ENCODE measurements at regions not wholly inside any gene's neighbourhood (a gene's known extent, or its start where the extent isn't known, plus 50 kb on each side); places are given as distances from the start of the nearest gene placed in this dataset.

DNA sequence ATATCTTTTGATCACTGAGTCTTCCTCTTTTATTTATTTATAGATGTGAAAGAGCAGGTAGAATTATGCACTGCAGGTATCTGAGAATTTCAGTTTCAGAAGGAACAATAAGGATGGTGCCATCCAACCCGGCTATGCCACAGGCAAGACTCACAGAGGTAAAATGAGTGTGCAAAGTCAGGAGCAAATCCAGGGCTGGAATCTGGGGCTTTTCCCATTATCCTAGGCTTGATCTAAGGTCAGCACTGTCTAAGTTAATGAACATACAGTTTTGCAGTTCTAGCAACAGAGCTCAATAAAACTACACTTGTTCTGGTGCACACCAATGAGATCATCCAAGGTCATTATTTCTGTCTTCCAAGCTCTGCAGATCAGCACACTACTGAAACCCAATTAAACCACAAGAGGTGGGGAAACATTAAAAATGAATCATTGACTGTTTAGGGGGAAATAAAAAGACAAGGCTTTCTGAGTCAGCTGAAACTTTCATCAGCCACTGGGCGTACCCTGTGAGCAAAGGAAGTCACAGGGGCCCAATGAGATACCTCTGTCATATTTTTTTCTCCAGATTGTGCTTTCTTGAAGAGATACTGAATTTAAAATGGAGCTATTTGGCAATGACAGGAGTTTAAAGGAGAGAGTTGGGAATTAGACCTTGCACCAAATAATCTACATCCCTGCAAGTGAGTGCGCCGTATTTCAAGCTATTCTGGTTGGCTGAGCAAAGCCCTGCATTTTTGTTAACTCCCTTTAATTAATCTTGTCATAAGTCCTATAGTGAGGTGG, 662.2 kb upstream of the ZNF608 start:
- peak in 1 of 2 experiments; percentile 68 for DNase-seq

DNA sequence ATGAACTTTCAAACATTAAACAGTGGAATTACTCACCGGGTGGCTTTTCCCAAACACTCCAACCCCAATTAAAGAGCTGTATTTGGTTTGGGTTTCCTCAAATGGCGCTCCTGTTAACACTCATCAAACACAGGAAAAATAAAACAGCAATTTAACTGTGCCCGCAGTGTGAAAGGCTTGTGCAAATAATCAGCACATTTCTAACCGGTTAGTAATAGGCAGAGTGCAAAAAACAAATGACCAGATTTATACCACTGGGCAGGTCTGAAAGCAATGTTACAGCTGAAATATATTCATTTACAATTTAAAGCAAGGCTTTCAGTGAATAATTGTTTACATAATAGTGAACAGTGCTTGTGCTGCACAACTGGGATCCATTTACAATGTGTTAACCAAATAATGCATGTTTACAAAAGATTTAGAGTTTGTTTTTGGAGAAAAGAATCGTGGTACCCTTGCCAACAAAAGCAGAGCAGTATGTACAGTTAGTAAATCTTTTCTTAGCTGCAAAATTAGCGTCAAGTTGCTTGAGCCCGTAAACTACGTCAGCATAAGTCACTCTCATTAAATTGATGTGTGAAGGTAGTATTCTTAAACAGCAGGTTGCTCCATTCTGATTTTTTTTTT, 662.9 kb upstream of the ZNF608 start:
- DNase-seq, result peak; percentile 91 to 99

DNA sequence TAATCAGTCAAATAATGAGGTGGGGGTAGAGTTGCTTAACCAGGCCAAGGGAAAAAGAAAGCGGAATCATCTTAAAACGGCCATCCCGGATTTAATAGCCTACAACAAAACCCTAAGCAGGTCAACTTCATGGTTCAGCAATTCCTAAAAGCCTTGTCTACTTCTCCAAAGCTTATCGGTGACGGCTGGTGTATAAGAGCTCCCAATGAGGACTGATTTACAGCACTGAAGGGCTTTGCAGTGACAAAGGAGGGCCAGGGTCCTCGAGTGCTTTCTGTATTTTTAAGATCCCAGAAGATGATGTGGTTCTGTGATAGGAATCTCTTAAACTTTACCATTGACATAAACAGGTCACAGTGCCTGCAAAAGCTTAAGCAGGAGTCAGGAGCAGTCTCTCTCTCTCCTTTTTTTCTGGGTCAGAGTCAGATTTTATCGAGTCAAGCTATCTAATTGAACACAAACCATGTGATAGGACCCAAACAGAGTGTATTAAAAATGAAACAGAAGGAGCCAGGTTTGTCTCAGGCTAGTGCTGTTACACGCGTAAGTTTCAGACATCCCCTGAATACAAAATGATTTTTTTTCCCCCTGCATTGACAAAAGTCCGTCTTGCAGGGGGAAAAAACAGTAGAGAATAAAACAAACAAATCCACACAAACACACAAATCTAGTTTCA, 663.6 kb upstream of the ZNF608 start:
- no peak for DNase-seq

DNA sequence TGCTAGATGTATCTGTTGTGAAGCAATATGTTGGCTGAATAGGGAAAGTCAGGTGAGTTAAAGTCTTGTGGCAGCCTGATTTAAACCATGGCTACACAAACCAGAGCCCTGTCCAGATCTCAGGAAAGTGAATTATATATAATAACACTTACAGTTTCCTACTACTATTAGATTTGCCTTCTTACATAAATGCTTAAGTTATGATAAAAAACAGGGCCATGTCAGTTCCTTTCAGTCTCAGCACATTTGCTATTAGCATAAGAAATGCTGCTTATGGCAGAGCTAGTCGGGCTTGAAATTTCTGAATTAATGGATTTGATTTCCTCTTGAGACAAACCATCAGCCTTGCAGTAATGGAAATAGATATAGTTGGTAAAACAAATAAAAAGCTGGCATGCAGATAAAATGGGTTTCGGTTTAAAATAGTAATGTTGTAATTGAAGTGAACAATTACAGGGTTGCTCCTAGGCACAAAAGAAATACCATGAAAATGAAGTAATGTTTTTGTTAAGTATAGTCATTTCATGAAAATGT, 664.2 kb upstream of the ZNF608 start:
- peak; percentile 33 to 70 for DNase-seq

DNA sequence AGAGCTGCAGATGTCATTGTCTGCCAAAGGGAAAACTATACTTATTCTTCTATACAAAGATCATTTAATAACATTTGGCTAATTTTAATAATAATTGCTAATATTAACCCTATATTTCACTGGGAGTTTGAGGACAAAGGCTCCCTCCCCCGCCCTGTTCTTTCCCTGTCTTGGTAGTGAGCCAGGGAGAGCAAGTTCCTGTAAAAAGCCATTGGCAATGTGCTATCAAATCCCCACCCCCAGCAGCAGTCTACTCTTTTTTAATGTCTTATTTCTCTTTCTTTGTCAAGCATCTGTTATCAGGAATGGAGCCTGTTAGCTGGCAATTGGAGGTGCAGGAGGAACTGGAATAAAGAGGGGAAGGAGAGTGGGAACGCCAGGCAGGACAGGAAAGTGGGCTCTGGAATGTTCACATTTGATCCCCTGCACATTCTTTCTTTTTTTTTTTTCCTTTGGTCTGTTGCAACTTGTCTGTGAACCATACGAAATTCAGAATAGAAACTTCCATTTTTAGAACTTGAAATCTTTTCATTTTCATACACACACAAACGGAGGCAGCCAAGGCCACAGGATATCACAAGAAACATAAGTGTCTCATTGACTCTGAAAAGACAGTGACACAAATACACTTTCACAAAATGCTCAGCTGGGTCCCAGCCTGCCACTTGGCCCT, 664.8 kb upstream of the ZNF608 start:
- DNase-seq, result peak; percentile 39 to 55

DNA sequence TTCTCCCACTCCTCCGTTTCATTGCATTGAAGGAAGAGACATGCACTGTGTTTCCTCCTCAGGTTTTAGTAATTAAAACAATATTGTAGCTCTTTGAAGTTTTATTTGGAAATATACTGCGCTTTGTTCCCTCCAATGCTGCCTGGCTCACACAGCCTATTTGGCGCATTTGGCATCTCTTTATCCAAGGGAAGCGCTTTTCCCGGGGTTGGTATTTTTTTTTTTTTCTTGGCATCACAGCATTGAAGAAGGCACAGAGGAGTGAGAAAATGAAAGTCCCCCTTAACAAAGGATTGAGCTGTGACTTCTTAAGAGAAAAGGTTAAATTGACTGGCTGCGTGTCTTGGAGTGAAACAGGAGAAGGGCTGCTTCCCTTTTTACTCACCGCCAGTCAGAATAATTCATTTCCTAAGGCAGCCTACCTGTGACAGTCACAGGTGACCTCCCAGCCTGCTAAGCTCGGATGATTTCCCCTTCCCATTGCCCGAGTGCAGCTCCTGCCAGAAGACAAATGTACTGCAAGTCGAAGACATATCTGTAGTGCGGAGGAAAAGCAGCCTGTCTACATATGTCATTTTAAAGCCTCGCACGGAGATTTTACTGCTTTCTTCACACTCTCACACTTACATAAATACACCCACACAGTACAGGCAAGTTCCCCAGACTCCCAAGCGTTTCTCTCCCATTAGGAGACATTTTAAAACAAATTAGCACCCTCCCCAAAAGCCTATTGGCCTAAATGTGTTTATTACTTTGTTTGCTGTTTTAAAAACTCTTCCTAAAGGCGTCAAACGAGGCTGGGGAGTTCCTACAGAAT, 665.5 kb upstream of the ZNF608 start:
- peak in 1 of 2 experiments; percentile 54 for DNase-seq

DNA sequence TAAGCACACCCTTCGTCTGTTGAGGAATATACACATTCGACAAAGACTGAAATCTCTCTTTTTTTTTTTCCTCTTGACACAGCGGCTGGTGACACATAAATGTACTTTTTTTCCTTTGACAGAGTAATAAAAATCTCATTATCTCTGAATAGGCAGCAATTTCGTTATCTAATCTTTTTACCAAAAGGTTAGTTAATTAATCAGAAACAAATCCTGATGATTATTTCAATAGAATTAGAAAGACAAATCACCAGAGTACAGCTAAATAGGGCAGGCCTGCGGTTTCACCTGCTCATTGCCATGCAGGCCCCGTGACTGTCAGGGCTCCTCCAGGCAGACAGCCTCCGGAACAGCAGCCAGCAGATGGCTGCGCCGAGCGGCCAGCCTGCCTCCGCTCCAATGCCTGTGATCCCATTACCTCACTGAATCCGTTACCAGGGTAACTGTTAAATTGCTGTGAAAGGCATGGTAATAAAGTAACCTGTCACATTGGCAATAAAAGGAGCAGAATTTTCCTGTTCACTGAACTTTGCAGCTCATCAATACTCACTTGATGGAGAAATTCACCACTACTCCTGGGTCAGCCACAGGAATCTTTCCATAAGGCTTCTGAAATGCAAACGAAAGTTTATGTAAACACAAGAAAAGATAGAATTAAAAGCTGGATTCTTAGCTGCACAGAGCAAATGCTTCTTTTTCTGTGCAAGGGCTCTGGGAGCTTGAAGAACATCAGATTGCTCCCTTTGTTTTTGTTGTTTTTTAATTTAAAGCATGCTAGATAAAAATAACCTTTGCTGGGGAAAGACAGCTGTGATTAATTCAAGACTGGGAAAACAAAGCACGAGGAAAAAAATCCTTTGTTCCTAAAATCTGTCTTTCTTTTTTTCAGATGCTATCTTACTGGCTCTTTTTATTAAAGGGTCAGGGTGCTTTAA, 666.4 kb upstream of the ZNF608 start:
- DNase-seq, result peak; percentile 94 to 97

DNA sequence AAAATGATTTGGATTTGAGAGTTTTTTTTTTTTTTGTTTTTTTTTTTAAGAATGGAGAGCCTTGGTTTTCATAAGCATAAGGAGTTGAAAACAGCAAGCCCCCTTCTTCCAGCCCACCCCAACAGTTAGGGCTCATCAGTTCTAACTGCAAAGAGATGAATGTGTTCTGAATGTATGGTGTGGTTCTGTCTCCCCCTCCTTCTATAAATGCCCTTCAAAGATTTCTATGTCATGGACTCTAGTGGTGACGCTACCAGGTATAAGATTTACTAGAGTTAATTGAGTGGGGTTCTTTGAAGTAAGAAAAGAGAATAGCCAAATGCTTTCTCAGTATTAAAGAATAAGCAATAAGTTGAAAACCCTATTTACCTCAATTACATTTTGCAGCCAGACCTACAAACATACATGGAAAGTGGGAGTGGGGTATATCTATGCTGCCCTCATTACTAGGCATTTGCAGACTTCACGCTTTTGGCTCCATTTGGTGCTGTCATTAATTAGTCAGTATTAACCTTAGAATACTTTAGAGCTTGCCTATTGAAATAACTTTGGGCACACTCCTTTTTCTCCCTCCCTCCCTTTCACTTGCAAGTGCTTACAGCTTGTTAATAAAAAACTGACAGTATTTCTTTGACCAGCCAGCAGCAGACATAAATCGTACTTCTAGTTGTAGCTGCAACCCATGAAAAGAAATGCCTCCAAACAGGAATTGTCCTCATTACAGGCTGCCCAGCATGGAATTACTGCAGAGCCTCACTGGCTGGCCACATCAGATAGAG, 667.2 kb upstream of the ZNF608 start:
- DNase-seq, result no peak

DNA sequence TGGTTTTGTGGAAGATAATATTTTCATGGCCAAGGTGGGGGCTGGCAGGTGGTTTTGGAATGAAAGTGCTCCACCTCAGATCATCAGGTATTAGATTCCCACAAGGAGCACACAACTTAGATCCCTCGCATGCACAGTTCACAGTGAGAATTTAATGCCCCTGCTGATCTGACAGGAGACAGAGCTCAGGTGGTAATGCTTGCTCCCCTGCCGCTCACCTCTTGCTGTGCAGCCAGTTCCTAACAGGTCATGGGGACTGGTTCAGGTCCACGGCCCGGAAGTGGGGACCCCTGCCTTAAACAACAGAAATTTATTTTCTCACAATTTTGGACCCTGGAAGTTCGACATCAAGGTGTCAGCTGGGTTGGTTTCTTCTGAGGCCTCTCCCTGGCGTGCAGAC, 668.7 kb upstream of the ZNF608 start:
- no peak for DNase-seq

DNA sequence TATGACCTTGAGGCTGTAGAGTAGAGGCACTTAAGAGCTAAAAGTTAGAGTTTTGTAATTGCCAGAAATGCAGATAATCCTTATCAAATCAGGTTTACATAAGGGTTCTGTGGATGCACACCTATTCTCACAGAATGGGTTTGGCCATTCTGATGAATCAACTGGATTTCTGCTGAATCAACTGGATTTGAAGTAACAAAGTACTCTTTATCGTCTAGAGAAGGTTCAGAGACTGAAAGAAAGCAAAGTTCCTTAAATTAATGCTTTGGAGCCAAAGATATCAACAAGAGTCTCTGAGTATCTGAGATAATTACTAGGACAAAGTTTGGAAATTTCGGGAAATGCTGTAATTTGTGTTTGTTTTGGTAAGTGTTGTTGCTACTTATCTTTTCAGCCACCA, 669.6 kb upstream of the ZNF608 start:
- DNase-seq, result no peak

DNA sequence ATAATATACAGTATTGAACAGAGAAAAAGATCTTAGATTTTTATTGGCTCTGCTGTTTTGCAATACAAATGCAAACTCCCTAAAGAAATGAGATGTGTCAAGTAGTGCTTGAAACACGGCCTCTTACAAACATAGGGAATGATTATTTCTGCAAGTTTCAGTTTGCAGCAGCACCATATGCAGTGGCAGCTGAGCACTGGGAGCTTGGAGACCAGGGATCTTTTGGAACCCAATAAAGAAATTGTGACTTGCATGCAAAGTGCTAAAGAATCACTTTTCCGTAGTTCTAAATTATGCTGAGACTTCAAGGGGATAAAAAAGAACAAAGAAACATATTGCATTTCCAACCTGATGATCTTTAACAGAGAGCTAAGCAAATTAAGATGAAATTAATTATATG, 674.6 kb upstream of the ZNF608 start:
- no peak for DNase-seq

DNA sequence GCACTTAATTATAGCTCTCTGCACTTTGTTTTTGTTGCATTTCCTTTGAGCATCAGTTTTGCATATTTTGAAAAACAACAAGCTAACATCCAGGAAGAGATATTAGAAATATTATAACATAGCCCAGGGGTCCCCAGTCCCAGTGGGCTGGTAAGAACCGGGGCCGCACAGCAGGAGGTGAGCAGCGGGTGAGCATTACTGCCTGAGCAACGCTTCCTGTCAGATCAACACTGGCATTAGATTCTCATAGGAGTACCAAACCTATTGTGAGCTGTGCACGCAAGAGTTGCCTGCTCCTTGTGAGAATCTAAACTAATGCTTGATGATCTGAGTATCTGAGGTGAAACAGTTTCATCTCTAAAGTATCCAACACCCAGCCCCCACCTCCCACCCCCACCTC, 675.9 kb upstream of the ZNF608 start:
- peak in 1 of 2 experiments; percentile 4 for DNase-seq

DNA sequence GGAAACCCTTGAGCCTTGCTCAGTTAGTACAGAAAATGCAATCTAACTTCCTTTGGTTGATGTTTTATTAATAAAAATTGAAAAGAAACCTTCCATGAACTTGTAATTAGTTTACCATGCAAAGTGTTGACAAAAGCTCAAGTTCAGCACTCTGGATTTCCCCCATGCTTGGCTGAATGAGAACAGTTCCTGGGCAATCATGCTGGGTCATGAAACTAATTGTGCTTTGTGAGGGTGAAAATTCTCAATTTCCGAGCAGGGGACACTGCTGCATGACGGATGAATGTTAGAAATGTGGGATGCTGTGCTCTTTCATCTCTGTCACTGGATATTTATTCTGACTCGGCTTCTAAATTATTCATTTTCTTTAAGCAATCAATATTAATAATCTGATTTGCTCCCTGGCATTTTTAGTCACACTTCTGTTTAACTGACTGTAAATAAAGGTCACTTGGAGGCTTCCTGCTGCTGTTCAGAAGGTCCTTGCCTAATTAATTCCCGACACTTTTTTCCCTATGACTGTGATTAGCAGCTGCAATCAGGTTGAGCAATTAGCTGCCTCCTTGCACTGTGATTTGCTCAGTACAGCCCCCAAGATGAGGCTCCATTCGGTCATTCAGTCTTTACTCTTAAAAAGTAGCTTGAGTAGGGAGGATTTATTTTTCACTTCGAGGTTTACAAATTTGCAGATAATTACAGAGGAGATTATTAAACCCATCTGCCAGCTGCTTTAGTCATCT, 678.1 kb upstream of the ZNF608 start:
- peak in 1 of 2 experiments; percentile 45 for DNase-seq

DNA sequence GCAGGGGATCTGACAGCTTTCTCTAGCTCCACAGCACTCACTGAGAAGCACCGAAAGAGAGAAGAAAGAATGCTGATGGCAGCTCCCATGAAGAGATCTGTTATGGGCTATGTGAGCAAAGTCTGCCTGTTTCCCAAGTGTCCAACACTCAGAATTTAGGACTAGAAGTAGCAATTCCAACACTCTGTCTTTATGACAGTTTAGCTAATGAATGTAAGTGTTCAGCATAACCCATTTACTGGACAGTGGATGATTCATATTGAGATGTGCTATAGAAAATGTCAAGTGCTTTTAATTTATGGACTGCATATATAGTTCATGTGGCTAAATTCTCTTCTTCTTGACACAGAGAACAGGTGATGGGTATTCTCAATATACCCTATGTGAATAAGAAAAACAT, 683.1 kb upstream of the ZNF608 start:
- DNase-seq, result no peak

DNA sequence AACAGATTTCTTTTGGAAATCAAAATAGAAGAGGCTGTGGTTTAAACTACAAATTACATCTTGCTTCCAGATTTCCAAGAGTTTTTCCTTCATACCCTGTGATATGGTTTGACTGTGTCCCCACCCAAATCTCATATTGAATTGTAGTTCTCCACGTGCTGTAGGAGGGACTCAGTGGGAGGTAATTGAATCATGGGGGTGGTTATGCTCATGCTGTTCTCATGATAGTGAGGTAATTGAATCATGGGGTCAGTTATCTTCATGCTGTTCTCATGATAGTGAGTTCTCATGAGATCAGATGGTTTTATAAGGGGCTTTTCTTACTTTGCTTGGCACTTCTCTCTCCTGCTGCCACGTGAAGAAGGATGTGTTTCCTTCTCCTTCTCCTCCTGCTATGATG, 687.0 kb upstream of the ZNF608 start:
- DNase-seq, result no peak

DNA sequence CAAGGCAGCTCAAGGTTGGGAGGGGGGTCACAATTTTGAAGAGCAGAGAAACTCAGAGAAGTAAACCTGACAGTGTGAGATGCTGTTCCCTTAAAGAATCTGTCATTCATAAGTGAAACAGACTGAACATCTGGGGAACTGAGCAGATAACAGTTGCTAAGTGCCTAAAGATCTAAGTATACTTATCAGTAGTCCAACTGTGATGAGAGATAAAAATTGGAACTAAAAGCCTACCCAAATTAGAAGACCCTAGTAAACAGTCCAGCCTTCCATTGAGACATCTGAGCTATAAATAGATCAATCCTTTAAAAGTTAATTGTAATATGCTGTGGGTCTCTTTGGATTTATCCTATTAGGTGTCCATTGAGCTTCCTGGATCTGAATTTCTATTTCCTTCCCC, 692.8 kb upstream of the ZNF608 start:
- DNase-seq, result no peak

DNA sequence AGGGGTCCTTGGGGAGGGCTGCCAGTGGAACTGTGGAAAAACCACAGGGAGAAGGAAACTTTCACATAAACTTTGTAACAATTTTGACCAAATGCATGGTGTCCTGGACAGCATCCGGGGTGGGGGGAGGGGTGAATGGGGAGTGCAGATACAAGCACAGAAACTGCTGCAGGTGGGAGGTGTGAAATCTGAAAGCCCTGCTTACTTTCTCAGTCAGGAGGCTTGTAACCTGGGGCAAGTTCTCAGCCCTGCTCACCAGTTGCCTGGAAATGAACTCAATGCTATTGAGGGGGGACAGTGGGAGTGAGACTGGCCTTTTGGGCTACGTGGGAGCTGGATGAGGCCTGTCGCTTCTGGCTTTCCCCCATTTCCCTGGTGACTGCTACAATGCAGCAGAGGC, 694.5 kb upstream of the ZNF608 start:
- no peak for DNase-seq

DNA sequence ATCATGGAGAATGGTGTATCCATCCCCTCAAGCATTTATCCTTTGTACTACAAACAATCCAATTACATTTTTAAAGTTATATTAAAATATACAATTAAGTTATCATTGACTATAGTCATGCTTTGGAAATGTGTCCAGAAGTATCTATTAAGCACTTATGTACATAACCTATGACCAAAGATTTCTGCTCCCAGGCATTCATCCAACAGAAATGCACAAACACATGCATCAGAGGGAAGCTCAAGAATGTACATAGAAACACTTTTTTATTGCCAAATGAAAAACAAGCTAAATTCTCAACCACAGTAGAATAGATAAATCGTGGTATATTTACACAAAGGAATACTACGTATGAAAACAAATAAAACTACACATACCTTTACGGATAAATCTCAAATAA, 700.5 kb upstream of the ZNF608 start:
- no peak for DNase-seq

DNA sequence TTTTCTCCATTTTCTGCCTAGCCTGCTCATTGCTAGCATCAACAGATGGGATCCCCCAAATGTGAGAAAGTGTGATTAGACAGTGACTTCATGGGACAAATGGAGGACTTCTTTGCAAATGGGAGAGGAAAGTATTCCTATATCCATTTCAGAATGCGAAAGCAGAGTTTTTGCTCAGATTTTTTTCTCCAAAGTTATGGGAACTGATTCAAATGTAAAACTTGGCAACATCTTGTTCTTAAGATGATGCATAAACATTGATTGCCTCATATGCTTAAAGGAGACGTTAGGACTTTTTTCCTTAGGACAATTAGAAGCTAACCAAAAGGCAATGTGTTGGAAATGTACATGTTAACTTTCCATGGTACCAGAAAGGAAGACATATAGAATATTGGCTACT, 704.3 kb upstream of the ZNF608 start:
- DNase-seq, result no peak

DNA sequence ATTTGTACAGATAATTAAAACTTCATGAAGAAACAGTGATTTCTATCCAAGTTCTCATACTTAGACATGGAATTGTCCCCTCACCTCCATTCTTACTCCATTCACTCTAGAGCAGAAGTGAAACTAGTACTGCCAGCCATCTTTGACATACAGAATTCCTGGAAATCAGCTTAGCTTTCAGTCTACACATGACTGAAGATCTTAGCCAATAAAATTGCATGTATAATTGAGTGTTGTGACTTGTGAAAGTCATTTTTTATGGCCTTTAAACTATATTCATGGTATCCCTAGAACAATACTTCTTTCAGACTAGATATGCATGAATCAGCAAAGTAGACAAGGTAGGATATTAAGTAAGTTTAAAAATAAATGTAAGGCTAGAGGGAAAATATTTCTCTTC, 705.2 kb upstream of the ZNF608 start:
- no peak for DNase-seq
